Stimulated activated CD8-positive, alpha-beta memory T cell treated with anti-CD3 and anti-CD28 coated beads, Interleukin-15, amount 100 ng/mL, for 48 hours (primary cell): ENCODE measurements at regions not wholly inside any gene's neighbourhood (a gene's known extent, or its start where the extent isn't known, plus 50 kb on each side); places are given as distances from the start of the nearest gene placed in this dataset.

ENCODE experiments used
- DNase-seq, 2 donors: peaks; one replicate each; pipeline ENCODE4 v3.0.0-alpha.2; 2020; ENCODE audit warnings: low read depth in 2 of 2

DNA sequence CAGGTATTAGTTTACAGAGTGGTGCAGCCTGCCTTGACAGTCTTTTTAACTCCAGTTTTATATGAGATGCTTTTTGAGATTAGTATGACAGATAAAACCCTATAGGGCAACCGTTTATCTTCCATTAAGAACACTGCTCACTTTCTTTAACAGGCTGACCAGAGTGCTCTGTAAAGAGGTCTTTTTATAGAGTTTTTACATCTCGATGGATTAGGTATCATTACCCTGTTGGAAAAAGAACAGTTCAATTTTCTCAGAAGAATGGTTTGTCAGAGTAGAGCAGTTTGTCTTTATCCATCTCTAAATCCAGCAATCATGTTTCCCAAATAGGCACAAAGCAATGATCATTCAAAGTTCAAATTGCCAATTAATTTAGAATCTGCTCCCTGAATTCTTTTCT is 395.2 kb upstream of the ARGLU1 start:
- no peak for DNase-seq

- DNase-seq = no peak
Observed at GRCh38 chr13:106961651-106962050, 393.7 kb upstream of the ARGLU1 start.

- DNase-seq = no peak
Observed at GRCh38 chr13:106961216-106961615, 393.3 kb upstream of the ARGLU1 start.

GRCh38 chr13:106958621-106959048 is 390.7 kb upstream of the ARGLU1 start:
- no peak for DNase-seq

DNA sequence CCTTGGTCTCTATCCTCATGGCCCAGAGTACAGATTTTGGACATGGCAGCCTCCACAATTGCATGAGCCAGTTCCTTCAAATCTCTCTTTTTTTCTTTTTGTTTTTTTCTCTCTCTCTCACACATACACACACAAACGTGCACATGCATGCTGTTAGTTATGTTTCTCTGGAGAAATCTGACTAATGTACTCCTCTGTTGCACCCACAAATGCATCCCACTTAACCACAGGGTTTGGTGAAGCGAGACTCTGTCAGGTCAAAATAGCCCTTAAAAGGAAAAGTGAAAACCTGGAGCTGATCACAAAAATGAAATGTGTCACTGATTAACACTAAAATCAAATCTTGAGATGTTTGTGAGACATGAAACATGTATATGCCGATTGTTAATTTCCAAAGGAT is 374.6 kb upstream of the ARGLU1 start:
- no peak for DNase-seq

DNA sequence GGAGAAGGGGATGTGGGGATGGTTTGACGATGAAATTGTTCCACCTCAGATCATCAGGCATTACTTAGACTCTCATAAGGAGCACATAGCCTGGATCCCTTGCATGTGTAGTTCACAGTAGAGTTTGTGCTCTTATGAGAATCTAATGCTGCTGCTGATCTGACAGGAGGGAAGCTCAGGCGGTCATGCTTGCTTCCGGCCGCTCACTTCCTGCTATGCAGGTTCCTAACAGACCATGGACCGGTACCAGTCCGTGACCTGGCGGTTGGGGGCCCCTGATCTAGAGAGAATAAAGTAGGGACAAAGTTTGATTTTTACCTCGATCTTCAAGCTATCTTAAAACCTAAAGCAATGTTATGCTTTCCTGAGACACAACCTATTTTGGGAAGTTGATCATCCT is 373.8 kb upstream of the ARGLU1 start:
- no peak for DNase-seq

DNA sequence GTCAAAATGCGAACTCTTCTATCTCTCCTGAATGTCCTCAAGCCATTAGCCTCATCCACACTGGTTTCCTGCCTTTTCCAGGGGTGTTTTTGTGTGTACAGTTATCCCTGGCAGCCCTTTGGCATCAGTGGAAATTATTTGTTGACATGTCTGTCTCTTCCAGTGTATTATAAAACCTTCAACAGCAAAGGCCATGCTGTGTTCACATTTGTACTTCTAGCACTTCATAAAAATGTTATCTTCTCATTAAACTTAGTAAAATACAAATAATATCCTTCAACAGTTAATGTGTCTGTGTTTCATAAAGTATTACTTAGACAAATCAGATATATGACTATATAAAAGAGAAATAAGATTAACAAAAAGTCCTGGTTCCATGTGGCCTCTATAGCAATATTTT is 359.5 kb upstream of the ARGLU1 start:
- DNase-seq = no peak

DNA sequence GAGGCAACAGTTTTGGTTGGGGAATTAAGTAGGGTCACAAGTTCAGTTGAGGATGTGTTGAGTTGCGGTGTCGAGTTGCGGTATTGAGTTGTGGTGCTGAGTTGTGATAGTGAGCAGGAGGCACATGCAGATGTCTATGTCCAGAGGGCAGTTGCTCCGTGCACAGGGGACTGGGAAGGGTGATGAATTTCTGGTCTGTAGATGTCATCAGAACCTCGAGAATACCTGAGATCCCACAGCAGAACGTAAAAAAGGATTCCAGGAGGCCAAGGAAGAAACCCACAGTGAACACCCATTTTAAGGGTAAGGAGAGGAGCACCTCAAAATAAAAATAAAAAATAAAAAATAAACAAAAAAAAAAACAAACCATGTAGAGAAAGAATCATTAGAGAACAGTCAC is 354.4 kb upstream of the ARGLU1 start:
- no peak for DNase-seq

DNA sequence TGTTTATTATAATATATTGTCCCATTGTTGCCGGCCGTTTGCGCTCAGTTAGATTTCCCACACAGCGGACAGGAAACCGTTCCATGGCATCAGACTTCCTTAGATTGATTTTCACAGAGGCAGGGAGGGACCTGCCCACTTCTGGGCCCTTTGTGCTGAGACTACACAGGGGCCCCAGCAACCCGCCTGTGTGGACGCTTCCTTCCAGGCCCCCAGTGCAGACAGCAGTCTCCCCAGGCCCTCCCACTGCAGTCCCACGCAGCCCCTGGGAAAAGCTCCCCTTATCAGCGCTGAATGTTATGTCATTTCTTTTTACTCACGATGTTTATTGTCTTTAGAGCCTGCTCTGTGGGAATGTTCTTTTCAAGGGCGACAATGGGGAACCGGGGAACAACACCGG is 351.7 kb upstream of the ARGLU1 start:
- DNase-seq = no peak

DNA sequence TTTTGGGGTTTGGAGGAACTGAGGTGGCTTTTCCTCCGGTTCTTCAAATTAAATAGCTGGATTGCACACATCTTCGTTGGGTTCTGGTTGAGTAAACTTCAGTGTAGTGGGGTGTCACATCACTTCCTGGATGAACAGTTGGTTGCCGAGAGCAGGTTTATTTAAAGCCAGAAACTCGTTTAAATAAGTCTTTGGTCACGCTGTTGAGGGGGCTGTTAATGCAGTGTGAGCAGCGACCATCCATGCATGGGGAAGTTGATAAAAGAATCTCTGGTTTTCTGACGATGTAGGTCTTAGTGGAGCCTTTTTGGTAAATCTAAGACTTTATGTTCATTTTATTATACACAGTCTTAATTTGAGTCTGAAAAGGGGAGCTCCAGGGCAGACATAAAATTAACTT is 351.2 kb upstream of the ARGLU1 start:
- no peak for DNase-seq

DNA sequence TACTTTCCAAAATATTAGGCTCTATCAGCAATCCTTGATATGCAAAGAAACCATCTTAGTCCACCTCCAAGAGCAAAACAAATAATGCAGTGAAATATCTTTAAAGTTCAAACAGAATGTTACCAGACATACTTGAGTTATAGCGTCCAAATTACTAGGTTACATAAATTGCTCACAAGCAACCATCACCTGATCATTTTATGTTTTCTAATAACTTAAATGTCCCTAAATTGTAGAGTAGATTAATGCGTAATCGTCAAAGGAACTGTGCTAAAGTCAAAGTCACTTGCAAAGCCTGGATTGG is 350.6 kb upstream of the ARGLU1 start:
- DNase-seq = no peak

GRCh38 chr13:106917673-106918556 is 350.0 kb upstream of the ARGLU1 start:
- DNase-seq = peak; percentile 41 to 49

DNA sequence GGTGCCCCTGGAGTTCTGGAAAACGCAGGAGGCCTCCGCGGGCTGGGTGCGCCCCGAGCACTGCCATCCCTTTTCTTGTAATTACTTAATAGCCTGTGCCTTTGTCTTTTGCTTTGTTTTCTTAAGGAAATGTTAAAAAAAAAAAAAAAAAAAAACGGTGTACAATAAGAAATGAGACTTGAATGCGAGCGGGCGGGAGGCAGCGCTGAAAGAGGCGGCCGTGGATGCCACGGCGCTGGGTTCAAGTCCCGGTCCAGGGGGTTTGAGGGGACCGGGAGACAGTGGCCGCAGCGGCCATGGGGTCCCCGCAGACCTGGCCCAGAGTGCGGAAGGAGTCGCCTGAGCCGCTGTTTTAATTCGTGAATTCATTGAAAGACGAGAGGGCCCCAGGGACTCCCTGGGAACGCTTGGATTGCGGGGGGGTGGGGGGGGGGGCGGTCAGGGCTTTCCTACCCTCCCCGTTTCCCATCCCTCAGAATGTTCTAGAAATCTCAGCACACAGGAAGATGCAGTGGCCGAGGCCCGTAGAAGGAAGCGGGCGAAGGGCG is 349.2 kb upstream of the ARGLU1 start:
- no peak for DNase-seq

DNA sequence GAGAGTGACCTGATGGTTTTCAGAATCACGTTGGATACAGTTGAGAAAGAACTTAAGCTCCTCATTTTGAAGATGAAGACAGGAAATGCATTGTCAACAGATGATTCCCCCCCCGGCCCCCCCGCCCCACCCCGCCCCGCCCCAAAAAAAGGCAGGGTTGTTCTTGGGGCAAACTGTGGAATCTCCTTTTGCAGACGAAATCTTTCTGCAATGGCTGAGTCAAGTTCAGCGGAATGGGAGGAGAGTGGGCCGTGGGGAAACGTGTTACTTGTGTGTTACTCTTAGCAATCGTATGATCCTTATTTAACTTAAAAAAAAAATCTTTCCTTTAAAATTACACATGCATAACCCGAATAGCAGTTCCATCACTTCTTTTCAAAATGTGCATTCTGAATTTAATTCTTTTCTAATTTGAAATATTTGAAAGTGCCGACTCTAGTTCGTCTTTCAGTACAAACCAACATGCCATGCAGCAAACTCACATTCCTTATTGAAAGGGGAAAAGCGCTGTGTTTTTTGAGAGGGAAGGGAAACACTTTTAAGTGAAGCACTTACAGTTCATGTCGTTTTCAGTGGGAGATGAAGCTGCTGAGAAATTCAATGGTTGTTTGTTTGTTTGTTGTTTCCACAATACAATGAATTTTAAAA is 348.5 kb upstream of the ARGLU1 start:
- no peak for DNase-seq

- DNase-seq = no peak
Observed at GRCh38 chr13:106915146-106915545, 347.2 kb upstream of the ARGLU1 start.

- DNase-seq = no peak
Observed at GRCh38 chr13:106911627-106912026, 343.7 kb upstream of the ARGLU1 start.

DNA sequence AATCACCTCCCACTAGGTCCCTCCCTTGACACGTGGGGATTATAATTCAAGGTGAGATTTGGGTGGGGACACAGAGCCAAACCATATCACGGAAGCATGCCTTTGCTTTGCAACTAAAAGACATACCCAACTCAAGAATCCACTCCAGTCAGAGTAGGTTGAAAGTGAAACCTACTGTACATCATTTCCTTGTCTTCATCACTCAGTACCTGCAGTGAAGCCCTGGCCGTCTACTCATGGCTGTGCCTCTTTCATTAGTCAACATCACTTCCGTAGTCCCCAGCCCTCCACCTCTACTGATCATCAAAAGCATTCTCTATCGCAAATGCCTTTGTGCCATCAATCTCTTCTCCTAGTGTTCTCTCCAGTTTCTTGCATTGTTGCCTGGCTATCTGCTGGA is 343.1 kb upstream of the ARGLU1 start:
- DNase-seq = no peak

DNA sequence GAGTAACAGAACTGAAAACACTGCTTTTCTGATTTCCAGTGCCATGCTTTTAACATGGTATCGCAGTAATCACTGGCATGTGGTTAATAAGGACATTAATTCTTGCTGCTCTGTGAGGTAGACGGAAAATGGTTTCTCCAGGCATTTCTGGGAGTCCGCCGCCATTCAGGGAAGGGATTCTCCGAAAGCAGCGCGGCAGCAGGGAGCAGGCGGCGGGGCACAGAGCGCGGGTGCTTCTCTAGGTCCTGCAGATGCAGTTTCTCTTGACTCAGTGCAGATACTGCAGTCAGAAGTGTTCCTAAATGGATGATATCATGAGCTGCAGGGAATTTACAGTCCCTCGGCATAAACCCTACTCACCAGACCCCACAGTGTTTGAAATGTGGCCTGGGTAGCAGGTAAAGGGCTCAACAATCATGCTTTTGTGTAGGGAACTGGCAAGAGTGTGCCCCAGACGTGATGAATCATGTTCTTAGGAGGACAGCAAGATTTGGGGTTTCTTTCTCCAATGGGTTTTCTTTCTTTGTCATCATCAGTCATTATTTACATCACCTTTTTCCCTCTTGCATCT is 338.6 kb upstream of the ARGLU1 start:
- no peak for DNase-seq

GRCh38 chr13:106905380-106906162 is 337.6 kb upstream of the ARGLU1 start:
- DNase-seq = no peak

DNA sequence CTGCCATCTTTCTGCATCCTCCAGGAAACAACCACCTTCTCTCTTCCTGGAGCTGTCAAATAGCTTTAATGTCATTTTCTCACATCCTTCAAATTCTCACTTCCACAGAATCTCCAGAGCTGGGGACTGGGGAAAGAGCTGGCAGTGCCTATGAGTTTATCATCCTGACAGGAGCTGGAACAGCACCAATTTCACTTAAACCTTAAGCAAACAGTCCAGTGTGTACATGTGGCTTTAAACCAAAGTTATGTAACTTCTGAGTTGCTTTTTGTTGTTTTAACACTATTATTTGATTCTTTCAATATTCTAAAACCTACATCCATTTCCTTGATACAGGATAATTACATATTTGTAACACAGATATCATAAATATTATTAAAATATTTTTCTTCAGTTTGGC is 331.5 kb upstream of the ARGLU1 start:
- DNase-seq = no peak

- no peak for DNase-seq
Observed at GRCh38 chr13:106898231-106898630, 330.3 kb upstream of the ARGLU1 start.

- DNase-seq = no peak
Observed at GRCh38 chr13:106888148-106888547, 320.2 kb upstream of the ARGLU1 start.
